Spleen (tissue), 7 donors: ENCODE measurements at regions not wholly inside any gene's neighbourhood (a gene's known extent, or its start where the extent isn't known, plus 50 kb on each side); places are given as distances from the start of the nearest gene placed in this dataset.

Experiments used
- CTCF ChIP-seq, 11 experiments: fragments of 200-600 bp in 7 of 11; fragments of 450-650 bp in 4 of 11; sonication (generic) in 4 of 11; IDR thresholded peaks in 8 of 11; conservative IDR thresholded peaks in 3 of 11; 1 replicate in 7 of 11; 2 replicates in 4 of 11; pipeline versions ENCODE4 v1.4.0 to v1.8.0; 2016 to 2021; ENCODE audit warnings: antibody characterized with exemption in 11 of 11, inconsistent platforms in 4 of 11, mild to moderate bottlenecking in 1 of 11
- POLR2A ChIP-seq, 3 donors: fragments of 450-650 bp; IDR thresholded peaks; one replicate each; pipeline ENCODE4 v1.5.1; 2017; ENCODE audit warnings: antibody characterized with exemption in 3 of 3, mild to moderate bottlenecking in 1 of 3
- POLR2AphosphoS5 ChIP-seq, 3 donors: sonication (generic); formaldehyde crosslinking; IDR thresholded peaks; one replicate each; pipeline ENCODE4 v1.5.1; 2017; ENCODE audit warnings: antibody characterized with exemption in 3 of 3
- donor health status: DM: no; HTN: no; CAD: no; lungs with moderate emphysema.
- donor health status: DM: no; HTN: no; CAD: no.
- donor health status: DM: no; HTN: no; CAD: no.

- TF ChIP-seq CTCF (IDR thresholded peaks at IDR 0.05 in 8 of 11, conservative IDR thresholded peaks at IDR 0.05 in 3 of 11) (no peak), POLR2A (IDR thresholded peaks at IDR 0.05) (no peak), POLR2AphosphoS5 (IDR thresholded peaks at IDR 0.05) (no peak)
Measured at GRCh38 chr15:88745065-88745464, 58.2 kb upstream of the ACAN start.
